H1 (cell line): ENCODE measurements at regions not wholly inside any gene's neighbourhood (a gene's known extent, or its start where the extent isn't known, plus 50 kb on each side); places are given as distances from the start of the nearest gene placed in this dataset.

Experiments used
- SP4 ChIP-seq: IDR thresholded peaks from 2 replicates; pipeline ENCODE4 v1.6.1; 2012; ENCODE audit warnings: low read length, inconsistent platforms
- SUZ12 ChIP-seq: fragments of 200-600 bp; sonication (generic); IDR thresholded peaks from 2 replicates; pipeline ENCODE4 v1.6.1; 2012; ENCODE audit warnings: mild to moderate bottlenecking, inconsistent platforms, low read length, moderate library complexity, mixed read lengths

GRCh38 chr14:101318271-101318670 lies 243.0 kb upstream of the DIO3 start (continued):
- TF ChIP-seq SUZ12 (no peak), SP4 (no peak)
